HCT116 (cell line): ENCODE measurements at regions not wholly inside any gene's neighbourhood (a gene's known extent, or its start where the extent isn't known, plus 50 kb on each side); places are given as distances from the start of the nearest gene placed in this dataset.

Experiments used
- ATAC-seq: fragments of 200-7000 bp; cut with Tn5 transposase; 2 replicates; pipeline ENCODE4 v1.9.1; 2020; ENCODE audit warnings: mild to moderate bottlenecking, moderate library complexity
- BruUV-seq: library from RNA; stranded (reverse); fragments of 400-500 nt; replicated peaks from 2 replicates; lab custom pipeline; 2021; lab: Mats Ljungman, UMichigan
- CTCF ChIA-PET: fragments of 300-600 bp; sonication (Branson Sonifier 250); formaldehyde crosslinking; loops from one replicate; lab custom pipeline; 2021; ENCODE audit warnings: antibody characterized with exemption; lab: Charles Lee
- POLR2A ChIA-PET: fragments of 300-600, 350-600 bp; sonication (Branson Sonifier 250); formaldehyde crosslinking; loops from one replicate; lab custom pipeline; 2021; ENCODE audit warnings: antibody characterized with exemption; lab: Charles Lee
- RAD21 ChIA-PET, 2 experiments: fragments of 300-600 bp; sonication (Branson Sonifier 250); formaldehyde crosslinking; loops; one replicate each; lab custom pipeline; 2023; ENCODE audit warnings: low total read pairs in 2 of 2; ENCODE audit not compliant: uncharacterized antibody in 2 of 2, unreplicated experiment in 2 of 2, low non-redundant PET in 1 of 2; lab: Charles Lee
- DNase-seq: peaks from one replicate; pipeline ENCODE4 v3.0.0-alpha.2; 2010; ENCODE audit warnings: low read depth, low spot score
- H2AFZ ChIP-seq: fragments of 200-600 bp; shearing (Covaris generic), sonication (generic); 2 replicates; pipeline ENCODE4 v1.6.1; 2017; ENCODE audit warnings: low read depth, mixed run types, mixed read lengths, antibody characterized with exemption, low read length; ENCODE audit not compliant: poor library complexity, severe bottlenecking
- H3K27ac ChIP-seq: 2 replicates; pipeline ENCODE4 v1.5.1; 2012; ENCODE audit warnings: low read depth, low read length
- H3K27me3 ChIP-seq: fragments of 200-600 bp; sonication (generic); 2 replicates; pipeline ENCODE4 v1.6.1; 2016; ENCODE audit warnings: mixed run types, low read length, mixed read lengths; ENCODE audit not compliant: insufficient read depth
- H3K36me3 ChIP-seq, 2 experiments: fragments of 200-500 bp in 1 of 2; fragments of 200-600 bp in 1 of 2; sonication (Bioruptor generic) in 1 of 2; sonication (generic) in 1 of 2; 2 replicates each; pipeline versions ENCODE4 v1.5.1 to v1.6.1; 2014 to 2016; ENCODE audit warnings: low read length in 2 of 2, inconsistent platforms in 1 of 2, mixed read lengths in 1 of 2, mixed run types in 1 of 2; ENCODE audit not compliant: insufficient read depth in 2 of 2, control insufficient read depth in 1 of 2
- H3K4me1 ChIP-seq, 2 experiments: fragments of 200-600 bp in 1 of 2; sonication (generic) in 1 of 2; 2 replicates each; pipeline versions ENCODE4 v1.5.1 to v1.6.1; 2012 to 2017; ENCODE audit warnings: low read length in 2 of 2, inconsistent platforms in 1 of 2, mild to moderate bottlenecking in 1 of 2, mixed read lengths in 1 of 2, mixed run types in 1 of 2, moderate library complexity in 1 of 2; ENCODE audit not compliant: insufficient read depth in 2 of 2, control insufficient read depth in 1 of 2
- H3K4me2 ChIP-seq: fragments of 200-600 bp; sonication (generic); 2 replicates; pipeline ENCODE4 v1.6.1; 2017; ENCODE audit warnings: mixed run types, low read length, mixed read lengths
- H3K4me3 ChIP-seq, 2 experiments: fragments of 200-600 bp in 1 of 2; sonication (generic) in 1 of 2; replicated peaks in 1 of 2; 2 replicates each; pipeline ENCODE4 v1.5.1; 2011 to 2016; ENCODE audit warnings: low read length in 2 of 2, control low read depth in 1 of 2, low read depth in 1 of 2, mild to moderate bottlenecking in 1 of 2, mixed read lengths in 1 of 2, mixed run types in 1 of 2
- H3K79me2 ChIP-seq: fragments of 200-600 bp; sonication (generic); 2 replicates; pipeline ENCODE4 v1.6.1; 2017; ENCODE audit warnings: mild to moderate bottlenecking, mixed run types, low read length, moderate library complexity, mixed read lengths; ENCODE audit not compliant: insufficient read depth
- H3K9ac ChIP-seq: fragments of 200-600 bp; sonication (generic); 2 replicates; pipeline ENCODE4 v1.6.1; 2016; ENCODE audit warnings: low read length, mixed read lengths
- H3K9me2 ChIP-seq: fragments of 200-600 bp; sonication (generic), shearing (Covaris generic); 2 replicates; pipeline ENCODE4 v1.6.1; 2017; ENCODE audit warnings: mixed run types, mild to moderate bottlenecking, moderate library complexity; ENCODE audit not compliant: insufficient read depth
- H3K9me3 ChIP-seq, 2 experiments: fragments of 200-500 bp in 1 of 2; fragments of 200-600 bp in 1 of 2; sonication (Bioruptor generic) in 1 of 2; sonication (generic) in 1 of 2; 2 replicates each; pipeline ENCODE4 v1.6.1; 2014 to 2017; ENCODE audit warnings: low read length in 2 of 2, mixed read lengths in 2 of 2, inconsistent platforms in 1 of 2, low read depth in 1 of 2, mild to moderate bottlenecking in 1 of 2, mixed run types in 1 of 2, moderate library complexity in 1 of 2; ENCODE audit not compliant: control insufficient read depth in 1 of 2, insufficient read depth in 1 of 2
- H4K20me1 ChIP-seq: fragments of 200-600 bp; sonication (generic), shearing (Covaris generic); 2 replicates; pipeline ENCODE4 v1.6.1; 2017; ENCODE audit warnings: mixed run types, mild to moderate bottlenecking, moderate library complexity; ENCODE audit not compliant: insufficient read depth
- ATF3 ChIP-seq: IDR thresholded peaks from 2 replicates; pipeline ENCODE4 v1.6.1; 2012
- CEBPB ChIP-seq: IDR thresholded peaks from 2 replicates; pipeline ENCODE4 v1.6.1; 2012; ENCODE audit warnings: low read depth
- CTCF ChIP-seq, 3 experiments: fragments of 200-600 bp in 1 of 3; sonication (generic) in 1 of 3; IDR thresholded peaks in 2 of 3; conservative IDR thresholded peaks in 1 of 3; 2 replicates each; pipeline ENCODE4 v1.5.1; 2012 to 2017; ENCODE audit warnings: low read depth in 2 of 3, low read length in 2 of 3, antibody characterized with exemption in 1 of 3, borderline replicate concordance in 1 of 3, control low read depth in 1 of 3, mild to moderate bottlenecking in 1 of 3, mixed read lengths in 1 of 3, mixed run types in 1 of 3, moderate library complexity in 1 of 3; ENCODE audit not compliant: insufficient read depth in 1 of 3
- EGR1 ChIP-seq: IDR thresholded peaks from 2 replicates; pipeline ENCODE4 v1.6.1; 2012; ENCODE audit warnings: low read depth
- ELF1 ChIP-seq: IDR thresholded peaks from 2 replicates; pipeline ENCODE4 v1.6.1; 2012; ENCODE audit warnings: low read depth, borderline replicate concordance
- EZH2phosphoT487 ChIP-seq: fragments of 200-600 bp; IDR thresholded peaks from 2 replicates; pipeline ENCODE4 v1.6.1; 2018; ENCODE audit warnings: antibody characterized with exemption, borderline replicate concordance
- FOSL1 ChIP-seq: IDR thresholded peaks from 2 replicates; pipeline ENCODE4 v1.6.1; 2012; ENCODE audit warnings: low read depth
- JUND ChIP-seq: IDR thresholded peaks from 2 replicates; pipeline ENCODE4 v1.6.1; 2012
- MAX ChIP-seq: IDR thresholded peaks from 2 replicates; pipeline ENCODE4 v1.6.1; 2012
- POLR2AphosphoS5 ChIP-seq: IDR thresholded peaks from 2 replicates; pipeline ENCODE4 v1.6.1; 2011; ENCODE audit warnings: mild to moderate bottlenecking, low read depth, low read length, moderate library complexity
- RAD21 ChIP-seq: IDR thresholded peaks from 2 replicates; pipeline ENCODE4 v1.6.1; 2012; ENCODE audit warnings: low read depth, mild to moderate bottlenecking
- REST ChIP-seq: IDR thresholded peaks from 2 replicates; pipeline ENCODE4 v1.6.1; 2012; ENCODE audit warnings: low read depth
- SP1 ChIP-seq: IDR thresholded peaks from 2 replicates; pipeline ENCODE4 v1.6.1; 2012; ENCODE audit warnings: low read depth
- SRF ChIP-seq: IDR thresholded peaks from 2 replicates; pipeline ENCODE4 v1.6.1; 2012; ENCODE audit warnings: low read depth
- TCF7L2 ChIP-seq: IDR thresholded peaks from 2 replicates; pipeline ENCODE4 v1.7.0; 2011; ENCODE audit warnings: borderline replicate concordance, inconsistent platforms; ENCODE audit not compliant: insufficient read depth, insufficient read length; ENCODE audit errors: extremely low read depth
- YY1 ChIP-seq: IDR thresholded peaks from 2 replicates; pipeline ENCODE4 v1.6.1; 2011; ENCODE audit warnings: low read length, low read depth, moderate library complexity, mild to moderate bottlenecking; ENCODE audit not compliant: insufficient replicate concordance; ENCODE audit errors: extremely low read depth
- ZBTB33 ChIP-seq: IDR thresholded peaks from 2 replicates; pipeline ENCODE4 v1.6.1; 2011; ENCODE audit warnings: mild to moderate bottlenecking, low read length, moderate library complexity; ENCODE audit not compliant: insufficient replicate concordance; ENCODE audit errors: extremely low read depth
- ZFX ChIP-seq: fragments of 450-650 bp; IDR thresholded peaks from 2 replicates; pipeline ENCODE4 v1.6.1; 2017
- ZNF274 ChIP-seq: fragments of 200-500 bp; sonication (Bioruptor generic); IDR thresholded peaks from 2 replicates; pipeline ENCODE4 v1.6.1; 2014; ENCODE audit warnings: mild to moderate bottlenecking, low read depth, low read length, inconsistent platforms
- intact Hi-C: fragments of 100-400 bp; cut with micrococcal nuclease; formaldehyde crosslinking; loops from 2 replicates; pipeline ENCODE4 v1.10.0; 2022

- Histone ChIP-seq H3K4me3 (no peak overlapping the region), H3K9me2 (no peaks in the 10 kb centered on the region), H3K27ac (no peak overlapping the region), H3K79me2 (no peaks in the 10 kb centered on the region), H3K4me2 (no peak overlapping the region), H3K27me3 (peaks cover 16% of the 10 kb centered on the region), H3K4me1 (no peaks in the 10 kb centered on the region), H3K9me3 (no peaks in the 10 kb centered on the region), H2AFZ (no peak overlapping the region), H3K9ac (no peak overlapping the region), H4K20me1 (no peaks in the 10 kb centered on the region), H3K36me3 (no peaks in the 10 kb centered on the region)
- POLR2A ChIA-PET, result no interaction called here
- BruUV-seq, result no TSS peak
- CTCF ChIA-PET, result no interaction called here
- intact Hi-C loops, result no loop called here
- no peak for ATAC-seq
- no peak for TF ChIP-seq ZNF274
- TF ChIP-seq SP1, result no peak
- no peak for TF ChIP-seq CEBPB
- TF ChIP-seq SRF, result no peak
- TF ChIP-seq FOSL1, result no peak
- no peak for TF ChIP-seq ZBTB33
- no peak for TF ChIP-seq RAD21
- TF ChIP-seq EGR1, result no peak
- TF ChIP-seq YY1, result no peak
- TF ChIP-seq EZH2phosphoT487, result no peak
- no peak for TF ChIP-seq TCF7L2
- TF ChIP-seq ATF3, result no peak
- TF ChIP-seq ZFX, result no peak
- TF ChIP-seq POLR2AphosphoS5, result no peak
- no peak for TF ChIP-seq REST
- no peak for TF ChIP-seq MAX
- TF ChIP-seq JUND, result no peak
- no peak for TF ChIP-seq ELF1
- no peak for TF ChIP-seq CTCF (IDR thresholded peaks at IDR 0.05 in 2 of 3, conservative IDR thresholded peaks at IDR 0.05 in 1 of 3; ENCODE audit: borderline replicate concordance in 1 of 3, insufficient read depth in 1 of 3, low read depth in 2 of 3, low read length in 2 of 3)
- no peak for DNase-seq
- RAD21 ChIA-PET, result no interaction called here
Measured at GRCh38 chr5:167794121-167794520, 497.3 kb upstream of the WWC1 start.
